Central memory CD8-positive, alpha-beta T cell (primary cell): ENCODE measurements at regions not wholly inside any gene's neighbourhood (a gene's known extent, or its start where the extent isn't known, plus 50 kb on each side); places are given as distances from the start of the nearest gene placed in this dataset.
"Not testable (repeated sequence)": the region's sequence is repeated elsewhere in the genome, so short reads cannot be mapped to it uniquely, and the experiment has no call there.

ENCODE experiments used
- ATAC-seq: fragments of 150-1000 bp; cut with Tn5 transposase; replicated peaks from 2 replicates; pipeline ENCODE4 v1.10.0; 2022; ENCODE audit warnings: mild to moderate bottlenecking, moderate FRiP score, moderate number of reproducible peaks; ENCODE audit not compliant: poor library complexity, severe bottlenecking; ENCODE audit errors: extremely low read depth
- DNase-seq, 2 donors: peaks; one replicate each; pipeline ENCODE4 v3.0.0; 2021; ENCODE audit warnings: low spot score in 2 of 2
- H3K27ac Mint-ChIP-seq: one replicate; pipeline ENCODE4 v1.8.0; 2022; ENCODE audit warnings: low read depth, mild to moderate bottlenecking, moderate library complexity, mixed read lengths
- H3K27me3 Mint-ChIP-seq: one replicate; pipeline ENCODE4 v1.8.0; 2022; ENCODE audit warnings: mixed read lengths
- H3K36me3 Mint-ChIP-seq: one replicate; pipeline ENCODE4 v1.8.0; 2022; ENCODE audit warnings: mild to moderate bottlenecking, moderate library complexity, mixed read lengths; ENCODE audit not compliant: insufficient read depth
- H3K4me1 Mint-ChIP-seq: one replicate; pipeline ENCODE4 v1.8.0; 2022; ENCODE audit warnings: mixed read lengths
- H3K4me3 Mint-ChIP-seq: one replicate; pipeline ENCODE4 v1.8.0; 2022; ENCODE audit warnings: mild to moderate bottlenecking, moderate library complexity, mixed read lengths
- H3K9me3 Mint-ChIP-seq: one replicate; pipeline ENCODE4 v1.8.0; 2022; ENCODE audit warnings: mixed read lengths

- no peak for ATAC-seq
- no peaks in the 10 kb centered on the region for H3K27me3 Mint-ChIP-seq
- no peaks in the 10 kb centered on the region for H3K9me3 Mint-ChIP-seq
- no peaks in the 10 kb centered on the region for H3K4me1 Mint-ChIP-seq
- DNase-seq, result no peak
- no peak overlapping the region for H3K4me3 Mint-ChIP-seq
- no peaks in the 10 kb centered on the region for H3K36me3 Mint-ChIP-seq
- H3K27ac Mint-ChIP-seq, result no peak overlapping the region
These were observed 1407.7 kb downstream of the LRFN5 start for GRCh38 chr14:43014338-43014737.

GRCh38 chr14:43012817-43013216 is 1406.1 kb downstream of the LRFN5 start:
- no peak overlapping the region for H3K27ac Mint-ChIP-seq
- peaks cover 2% of the 10 kb centered on the region for H3K36me3 Mint-ChIP-seq
- no peak for ATAC-seq

DNA sequence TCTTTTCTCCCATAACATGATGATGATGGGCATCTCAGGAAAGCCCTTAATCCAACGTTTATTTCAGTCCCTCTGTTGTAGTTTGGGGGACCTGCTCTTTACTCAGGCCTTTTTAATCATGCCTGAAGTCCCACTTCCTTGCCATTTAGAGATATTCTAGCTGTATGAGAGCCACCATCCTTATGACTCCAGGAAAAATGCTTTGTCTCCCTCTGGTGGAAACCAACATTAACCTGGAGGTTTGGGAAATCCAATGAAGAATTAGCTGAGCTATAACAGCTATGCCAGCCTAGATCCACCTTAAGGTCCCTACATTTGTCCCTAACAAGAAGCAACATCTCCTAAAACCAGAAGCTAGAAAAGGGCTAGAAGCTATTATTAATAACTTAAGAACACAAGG is 1399.1 kb downstream of the LRFN5 start:
- DNase-seq (no peak), ATAC-seq (no peak)
- Mint-ChIP-seq H3K4me3 (no peak overlapping the region), H3K36me3 (peaks cover 2% of the 10 kb centered on the region), H3K9me3 (peaks cover 25% of the 10 kb centered on the region), H3K4me1 (no peaks in the 10 kb centered on the region), H3K27me3 (no peaks in the 10 kb centered on the region), H3K27ac (no peak overlapping the region)

More at GRCh38 chr14:43012817-43013216, 1406.1 kb downstream of the LRFN5 start:
- Mint-ChIP-seq H3K27me3 (no peaks in the 10 kb centered on the region), H3K4me1 (no peaks in the 10 kb centered on the region), H3K9me3 (peaks cover 12% of the 10 kb centered on the region), H3K4me3 (no peak overlapping the region)
- DNase-seq, result no peak

- no peaks in the 10 kb centered on the region for H3K4me1 Mint-ChIP-seq
- no peak for ATAC-seq
These were observed 1397.2 kb downstream of the LRFN5 start for GRCh38 chr14:43003845-43004244.

DNA sequence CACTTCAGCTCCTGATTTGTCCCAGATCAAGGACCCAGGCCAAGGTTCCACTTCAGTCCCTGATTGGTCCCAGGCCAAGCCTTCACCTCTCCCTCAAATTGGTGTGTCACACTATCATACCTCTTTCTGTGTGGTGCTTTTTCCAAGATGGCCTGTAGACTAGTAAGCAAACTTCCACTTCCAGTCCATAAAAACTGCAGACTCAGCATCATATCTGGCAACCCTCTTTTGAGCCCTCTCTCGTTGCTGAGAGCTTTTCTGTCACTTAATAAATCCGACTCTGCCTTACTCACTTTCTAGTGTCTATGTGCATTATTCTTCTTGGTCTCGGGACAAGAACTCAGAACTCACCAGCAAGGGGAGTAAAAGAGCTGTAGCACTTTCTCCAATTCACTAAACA is 1395.1 kb downstream of the LRFN5 start:
- peaks cover 13% of the 10 kb centered on the region for H3K9me3 Mint-ChIP-seq
- H3K4me3 Mint-ChIP-seq, result no peak overlapping the region
- ATAC-seq (no peak), DNase-seq (no peak)
- no peaks in the 10 kb centered on the region for H3K36me3 Mint-ChIP-seq
- no peaks in the 10 kb centered on the region for H3K4me1 Mint-ChIP-seq
- H3K27me3 Mint-ChIP-seq, result no peaks in the 10 kb centered on the region
- no peak overlapping the region for H3K27ac Mint-ChIP-seq

More at GRCh38 chr14:43003845-43004244, 1397.2 kb downstream of the LRFN5 start:
- Mint-ChIP-seq H3K36me3 (peaks cover 2% of the 10 kb centered on the region), H3K27me3 (no peaks in the 10 kb centered on the region), H3K9me3 (peaks cover 21% of the 10 kb centered on the region), H3K27ac (no peak overlapping the region), H3K4me3 (no peak overlapping the region)
- DNase-seq, result no peak

DNA sequence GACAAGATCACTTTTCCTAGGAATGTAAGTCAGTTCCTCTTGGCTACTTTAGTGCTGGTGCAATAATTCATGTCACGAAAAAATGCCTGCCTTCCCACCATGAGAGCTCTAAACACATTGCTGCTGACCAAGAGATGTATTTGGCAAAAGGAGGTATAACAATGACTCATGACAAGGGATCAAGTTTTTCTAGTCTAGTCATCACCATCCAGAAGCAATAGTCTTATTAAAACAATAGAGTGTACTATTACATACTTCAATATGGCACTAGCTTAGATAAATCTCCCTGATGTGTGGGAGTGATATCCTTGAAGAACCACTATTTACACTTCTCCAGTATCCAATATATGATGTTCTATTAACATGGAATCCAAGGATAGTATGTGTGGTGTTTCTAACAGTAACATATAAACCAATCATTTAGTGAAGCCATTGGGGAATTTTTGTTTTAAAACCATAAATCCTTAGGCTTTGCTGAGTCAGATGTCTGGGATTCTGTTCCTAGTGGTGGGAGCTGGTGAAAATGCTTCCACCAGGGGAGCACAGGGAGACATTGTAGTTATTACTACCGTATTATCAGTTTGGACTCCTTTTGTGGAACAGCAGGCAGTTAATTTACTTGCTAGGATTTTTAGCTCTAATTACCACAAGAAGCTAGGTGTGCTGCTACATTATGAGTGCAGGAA is 1387.5 kb downstream of the LRFN5 start:
- Mint-ChIP-seq H3K4me3 (no peak overlapping the region), H3K27ac (no peak overlapping the region), H3K4me1 (no peaks in the 10 kb centered on the region), H3K9me3 (peaks cover 4% of the 10 kb centered on the region), H3K27me3 (no peaks in the 10 kb centered on the region), H3K36me3 (no peaks in the 10 kb centered on the region)
- no peak for ATAC-seq
- DNase-seq, result no peak

- no peaks in the 10 kb centered on the region for H3K4me1 Mint-ChIP-seq
- peaks cover 2% of the 10 kb centered on the region for H3K36me3 Mint-ChIP-seq
- no peak for ATAC-seq
- H3K4me3 Mint-ChIP-seq, result no peak overlapping the region
- H3K27ac Mint-ChIP-seq, result no peak overlapping the region
- H3K27me3 Mint-ChIP-seq, result no peaks in the 10 kb centered on the region
- DNase-seq, result no peak
- peaks cover 4% of the 10 kb centered on the region for H3K9me3 Mint-ChIP-seq
These were observed 1386.3 kb downstream of the LRFN5 start for GRCh38 chr14:42992930-42993329.

DNA sequence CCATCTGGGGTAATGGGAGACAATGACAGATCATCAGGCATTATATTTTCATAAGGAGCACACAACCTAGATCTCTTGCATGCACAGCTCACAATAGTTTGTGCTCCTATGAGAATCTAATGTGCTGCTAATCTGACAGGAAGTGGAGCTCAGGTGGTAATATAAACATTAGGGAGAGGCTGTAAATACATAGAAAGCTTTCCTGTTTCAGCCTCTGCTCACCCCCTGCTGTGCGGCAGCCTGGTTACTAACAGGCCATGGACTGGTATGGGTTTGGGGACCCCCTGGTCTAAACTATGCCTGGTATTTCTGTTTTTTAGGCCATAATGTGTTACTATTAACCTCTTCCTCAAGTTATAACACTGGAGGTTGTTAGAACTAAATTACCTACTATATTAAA is 1373.7 kb downstream of the LRFN5 start:
- Mint-ChIP-seq H3K4me1 (no peaks in the 10 kb centered on the region), H3K9me3 (peaks cover 20% of the 10 kb centered on the region), H3K36me3 (no peaks in the 10 kb centered on the region), H3K27me3 (no peaks in the 10 kb centered on the region), H3K27ac (no peak overlapping the region), H3K4me3 (no peak overlapping the region)
- DNase-seq (no peak), ATAC-seq (no peak)

GRCh38 chr14:42973171-42973570 is 1366.5 kb downstream of the LRFN5 start:
- not testable (repeated sequence) for H3K27ac Mint-ChIP-seq, H3K27me3 Mint-ChIP-seq, H3K4me3 Mint-ChIP-seq

GRCh38 chr14:42965512-42965911 is 1358.8 kb downstream of the LRFN5 start:
- Mint-ChIP-seq H3K4me3 (no peak overlapping the region), H3K9me3 (peaks cover 20% of the 10 kb centered on the region), H3K27me3 (no peaks in the 10 kb centered on the region), H3K4me1 (no peaks in the 10 kb centered on the region), H3K36me3 (no peaks in the 10 kb centered on the region), H3K27ac (no peak overlapping the region)
- ATAC-seq (no peak), DNase-seq (no peak)

More at GRCh38 chr14:42973171-42973570, 1366.5 kb downstream of the LRFN5 start:
- H3K36me3 Mint-ChIP-seq, DNase-seq, ATAC-seq, H3K4me1 Mint-ChIP-seq: not testable (repeated sequence)
- H3K9me3 Mint-ChIP-seq, result peaks cover 15% of the 10 kb centered on the region

DNA sequence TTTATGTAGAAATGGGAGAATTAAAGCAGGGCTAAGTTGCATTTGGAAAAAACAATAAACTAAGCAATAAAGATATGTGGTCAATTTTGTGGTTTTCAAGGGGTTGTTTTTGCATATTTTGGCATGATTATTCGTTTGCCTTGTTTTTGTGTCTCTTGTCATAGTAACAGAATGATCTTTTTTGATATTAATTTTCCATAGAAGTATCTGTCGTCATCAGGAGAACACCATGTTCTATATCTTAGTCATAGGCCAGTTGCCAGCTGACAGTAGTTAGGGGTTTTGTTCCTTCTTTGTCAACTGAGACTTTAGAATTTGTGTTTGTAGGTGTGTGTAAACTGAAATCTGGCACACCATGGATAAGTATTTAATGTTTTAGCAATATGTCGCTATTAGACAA is 1354.8 kb downstream of the LRFN5 start:
- Mint-ChIP-seq H3K36me3 (peaks cover 1% of the 10 kb centered on the region), H3K4me1 (no peaks in the 10 kb centered on the region), H3K27ac (no peak overlapping the region), H3K4me3 (no peak overlapping the region), H3K27me3 (no peaks in the 10 kb centered on the region), H3K9me3 (peaks cover 16% of the 10 kb centered on the region)
- DNase-seq (no peak), ATAC-seq (no peak)

DNA sequence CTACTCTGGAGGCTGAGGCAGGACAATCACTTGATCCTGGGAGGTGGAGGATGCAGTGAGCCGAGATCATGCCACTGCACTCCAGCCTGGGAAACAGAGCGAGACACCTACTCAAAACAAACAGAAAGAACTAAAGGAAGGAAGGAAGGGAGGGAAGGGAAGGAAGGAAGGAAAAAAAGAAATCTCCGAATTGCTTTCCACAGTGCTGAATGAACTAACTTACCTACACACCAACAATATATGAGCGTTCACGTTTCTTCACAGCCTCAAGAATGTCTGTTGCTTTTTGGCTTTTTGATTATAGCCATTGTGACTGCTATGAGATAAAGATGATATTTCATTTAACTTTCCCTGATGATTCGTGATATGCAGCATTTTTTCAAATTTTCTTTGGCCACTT is 1343.7 kb downstream of the LRFN5 start:
- Mint-ChIP-seq H3K36me3 (no peaks in the 10 kb centered on the region), H3K9me3 (peaks cover 22% of the 10 kb centered on the region), H3K27me3 (no peaks in the 10 kb centered on the region), H3K4me1 (no peaks in the 10 kb centered on the region), H3K27ac (no peak overlapping the region), H3K4me3 (no peak overlapping the region)
- no peak for DNase-seq
- no peak for ATAC-seq

DNA sequence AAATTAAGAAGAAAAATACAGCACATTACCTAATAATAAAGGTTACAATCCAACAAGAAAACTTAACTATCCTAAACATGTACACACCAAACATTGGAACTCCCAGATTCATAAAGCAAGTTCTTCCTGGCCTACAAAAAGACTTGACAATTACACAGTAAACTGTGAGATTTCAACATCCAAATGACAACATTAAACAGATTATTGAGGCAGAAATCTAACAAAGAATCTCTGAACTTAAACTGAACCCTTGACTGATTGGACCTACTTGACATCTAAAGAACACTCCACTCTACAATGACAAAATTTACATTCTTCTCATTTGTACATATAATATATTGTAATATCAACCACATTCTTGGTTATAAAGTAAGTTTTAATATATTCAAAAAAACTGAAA is 1341.3 kb downstream of the LRFN5 start:
- Mint-ChIP-seq H3K4me1 (no peaks in the 10 kb centered on the region), H3K9me3 (peaks cover 26% of the 10 kb centered on the region), H3K27ac (no peak overlapping the region), H3K4me3 (no peak overlapping the region), H3K36me3 (no peaks in the 10 kb centered on the region), H3K27me3 (no peaks in the 10 kb centered on the region)
- no peak for ATAC-seq
- no peak for DNase-seq
